Ishikawa (cell line): ENCODE measurements at regions not wholly inside any gene's neighbourhood (a gene's known extent, or its start where the extent isn't known, plus 50 kb on each side); places are given as distances from the start of the nearest gene placed in this dataset.

Experiments
- CEBPB ChIP-seq: IDR thresholded peaks from 2 replicates; pipeline ENCODE4 v1.6.1; 2012
- CREB1 ChIP-seq: IDR thresholded peaks from 2 replicates; pipeline ENCODE4 v1.6.1; 2012; ENCODE audit warnings: low read depth
- EGR1 ChIP-seq: IDR thresholded peaks from 2 replicates; pipeline ENCODE4 v1.6.1; 2012
- EP300 ChIP-seq: IDR thresholded peaks from 2 replicates; pipeline ENCODE4 v1.6.1; 2012; ENCODE audit warnings: borderline replicate concordance
- FOXM1 ChIP-seq: IDR thresholded peaks from 2 replicates; pipeline ENCODE4 v1.6.1; 2012; ENCODE audit warnings: low read depth, borderline replicate concordance
- NFIC ChIP-seq: IDR thresholded peaks from 2 replicates; pipeline ENCODE4 v1.6.1; 2012
- RAD21 ChIP-seq: IDR thresholded peaks from 2 replicates; pipeline ENCODE4 v1.6.1; 2012; ENCODE audit warnings: low read depth
- TAF1 ChIP-seq: IDR thresholded peaks from 2 replicates; pipeline ENCODE4 v1.6.1; 2012; ENCODE audit warnings: low read depth, mild to moderate bottlenecking
- TCF12 ChIP-seq: IDR thresholded peaks from 2 replicates; pipeline ENCODE4 v1.6.1; 2012; ENCODE audit warnings: low read depth
- TEAD4 ChIP-seq: IDR thresholded peaks from 2 replicates; pipeline ENCODE4 v1.6.1; 2012
- YY1 ChIP-seq: IDR thresholded peaks from 2 replicates; pipeline ENCODE4 v1.6.1; 2012; ENCODE audit warnings: low read depth
- ZBTB7A ChIP-seq: IDR thresholded peaks from 2 replicates; pipeline ENCODE4 v1.6.1; 2012; ENCODE audit warnings: low read depth
- TF ChIP-seq, protein P1 (sequence below): IDR thresholded peaks from 2 replicates; pipeline ENCODE4 v1.6.1; 2012
- TF ChIP-seq, protein P2 (sequence below): IDR thresholded peaks from 2 replicates; pipeline ENCODE4 v1.6.1; 2012
- TF ChIP-seq, protein P3 (sequence below): IDR thresholded peaks from 2 replicates; pipeline ENCODE4 v1.6.1; 2012; ENCODE audit warnings: low read depth, mild to moderate bottlenecking

DNA sequence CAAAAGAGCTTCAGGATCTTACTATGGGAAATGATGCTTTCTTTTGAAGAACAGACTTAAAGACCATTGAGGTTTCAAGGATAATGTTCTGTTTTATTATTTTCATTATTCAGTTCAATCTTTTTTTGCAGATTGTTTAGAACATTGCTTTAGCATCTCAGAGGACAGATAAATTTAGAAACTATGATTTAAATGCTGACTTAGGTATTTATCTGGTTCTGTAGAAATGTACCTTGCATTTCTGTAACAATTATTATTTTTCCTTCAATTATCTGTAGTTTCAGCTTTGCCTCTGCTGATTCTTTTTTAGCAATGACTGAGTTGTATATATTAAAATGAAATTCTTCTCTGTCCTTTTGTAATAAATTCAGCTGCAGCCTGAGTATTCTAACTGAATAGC is 205.4 kb upstream of the PCSK2 start:
- TF ChIP-seq EP300 (no peak), TEAD4 (no peak), TCF12 (no peak), RAD21 (no peak), ZBTB7A (no peak), FOXM1 (no peak), YY1 (no peak), NFIC (no peak), TAF1 (no peak), EGR1 (no peak), CREB1 (no peak)
- TF ChIP-seq, protein P1, sequence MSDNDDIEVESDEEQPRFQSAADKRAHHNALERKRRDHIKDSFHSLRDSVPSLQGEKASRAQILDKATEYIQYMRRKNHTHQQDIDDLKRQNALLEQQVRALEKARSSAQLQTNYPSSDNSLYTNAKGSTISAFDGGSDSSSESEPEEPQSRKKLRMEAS, result no peak
- TF ChIP-seq, protein P2, sequence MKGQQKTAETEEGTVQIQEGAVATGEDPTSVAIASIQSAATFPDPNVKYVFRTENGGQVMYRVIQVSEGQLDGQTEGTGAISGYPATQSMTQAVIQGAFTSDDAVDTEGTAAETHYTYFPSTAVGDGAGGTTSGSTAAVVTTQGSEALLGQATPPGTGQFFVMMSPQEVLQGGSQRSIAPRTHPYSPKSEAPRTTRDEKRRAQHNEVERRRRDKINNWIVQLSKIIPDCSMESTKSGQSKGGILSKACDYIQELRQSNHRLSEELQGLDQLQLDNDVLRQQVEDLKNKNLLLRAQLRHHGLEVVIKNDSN, result no peak
- TF ChIP-seq, protein P3, sequence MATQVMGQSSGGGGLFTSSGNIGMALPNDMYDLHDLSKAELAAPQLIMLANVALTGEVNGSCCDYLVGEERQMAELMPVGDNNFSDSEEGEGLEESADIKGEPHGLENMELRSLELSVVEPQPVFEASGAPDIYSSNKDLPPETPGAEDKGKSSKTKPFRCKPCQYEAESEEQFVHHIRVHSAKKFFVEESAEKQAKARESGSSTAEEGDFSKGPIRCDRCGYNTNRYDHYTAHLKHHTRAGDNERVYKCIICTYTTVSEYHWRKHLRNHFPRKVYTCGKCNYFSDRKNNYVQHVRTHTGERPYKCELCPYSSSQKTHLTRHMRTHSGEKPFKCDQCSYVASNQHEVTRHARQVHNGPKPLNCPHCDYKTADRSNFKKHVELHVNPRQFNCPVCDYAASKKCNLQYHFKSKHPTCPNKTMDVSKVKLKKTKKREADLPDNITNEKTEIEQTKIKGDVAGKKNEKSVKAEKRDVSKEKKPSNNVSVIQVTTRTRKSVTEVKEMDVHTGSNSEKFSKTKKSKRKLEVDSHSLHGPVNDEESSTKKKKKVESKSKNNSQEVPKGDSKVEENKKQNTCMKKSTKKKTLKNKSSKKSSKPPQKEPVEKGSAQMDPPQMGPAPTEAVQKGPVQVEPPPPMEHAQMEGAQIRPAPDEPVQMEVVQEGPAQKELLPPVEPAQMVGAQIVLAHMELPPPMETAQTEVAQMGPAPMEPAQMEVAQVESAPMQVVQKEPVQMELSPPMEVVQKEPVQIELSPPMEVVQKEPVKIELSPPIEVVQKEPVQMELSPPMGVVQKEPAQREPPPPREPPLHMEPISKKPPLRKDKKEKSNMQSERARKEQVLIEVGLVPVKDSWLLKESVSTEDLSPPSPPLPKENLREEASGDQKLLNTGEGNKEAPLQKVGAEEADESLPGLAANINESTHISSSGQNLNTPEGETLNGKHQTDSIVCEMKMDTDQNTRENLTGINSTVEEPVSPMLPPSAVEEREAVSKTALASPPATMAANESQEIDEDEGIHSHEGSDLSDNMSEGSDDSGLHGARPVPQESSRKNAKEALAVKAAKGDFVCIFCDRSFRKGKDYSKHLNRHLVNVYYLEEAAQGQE, result no peak

DNA sequence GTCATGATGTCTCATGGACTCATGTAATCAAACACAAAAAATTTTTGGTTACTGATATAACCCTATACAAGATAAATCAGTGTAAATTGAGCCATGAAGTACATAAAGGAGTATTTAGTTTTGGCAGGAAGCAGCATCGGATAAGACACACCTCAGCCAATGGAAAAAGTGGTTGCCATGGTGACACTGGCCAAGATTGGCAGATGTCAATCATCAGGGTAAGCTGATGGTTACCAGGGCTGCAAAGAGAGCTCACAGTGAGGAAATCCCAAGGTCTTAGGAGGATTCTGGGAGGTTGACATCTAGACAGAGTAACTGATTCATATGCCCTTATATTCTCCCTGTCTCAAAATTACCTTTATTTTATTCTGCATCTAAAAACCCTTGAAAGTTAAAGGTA is 203.8 kb upstream of the PCSK2 start:
- TF ChIP-seq, protein P3, result no peak
- TF ChIP-seq FOXM1, result no peak
- no peak for TF ChIP-seq RAD21
- no peak for TF ChIP-seq ZBTB7A
- no peak for TF ChIP-seq TAF1
- TF ChIP-seq EGR1, result no peak
- TF ChIP-seq CREB1, result no peak
- TF ChIP-seq YY1, result no peak
- TF ChIP-seq, protein P1, result no peak
- TF ChIP-seq TCF12, result no peak

DNA sequence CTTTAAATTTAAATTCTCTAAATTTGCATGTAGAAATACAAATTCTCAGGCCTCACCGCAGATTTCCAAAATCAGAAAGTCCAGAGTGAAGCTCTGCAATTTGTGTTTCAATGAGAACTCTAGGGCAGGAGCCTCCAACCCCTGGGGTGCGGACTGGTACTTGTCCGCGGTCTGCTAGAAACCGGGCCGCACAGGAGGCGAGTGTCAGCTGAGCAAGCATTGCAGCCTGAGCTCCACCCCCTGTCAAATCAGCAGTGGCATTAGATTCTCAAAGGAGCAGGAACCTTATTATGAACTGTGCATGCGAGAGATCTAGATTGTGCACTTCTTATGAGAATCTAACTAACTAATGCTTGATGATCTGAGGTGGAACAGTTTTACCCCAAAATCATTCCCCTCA is 203.0 kb upstream of the PCSK2 start:
- TF ChIP-seq TEAD4 (no peak), NFIC (no peak), EGR1 (no peak), RAD21 (no peak), ZBTB7A (no peak), FOXM1 (no peak), TCF12 (no peak), TAF1 (no peak), YY1 (no peak), CREB1 (no peak), EP300 (no peak), CEBPB (no peak)
- TF ChIP-seq, protein P1, result no peak
- TF ChIP-seq, protein P2, result no peak
- TF ChIP-seq, protein P3, result no peak

DNA sequence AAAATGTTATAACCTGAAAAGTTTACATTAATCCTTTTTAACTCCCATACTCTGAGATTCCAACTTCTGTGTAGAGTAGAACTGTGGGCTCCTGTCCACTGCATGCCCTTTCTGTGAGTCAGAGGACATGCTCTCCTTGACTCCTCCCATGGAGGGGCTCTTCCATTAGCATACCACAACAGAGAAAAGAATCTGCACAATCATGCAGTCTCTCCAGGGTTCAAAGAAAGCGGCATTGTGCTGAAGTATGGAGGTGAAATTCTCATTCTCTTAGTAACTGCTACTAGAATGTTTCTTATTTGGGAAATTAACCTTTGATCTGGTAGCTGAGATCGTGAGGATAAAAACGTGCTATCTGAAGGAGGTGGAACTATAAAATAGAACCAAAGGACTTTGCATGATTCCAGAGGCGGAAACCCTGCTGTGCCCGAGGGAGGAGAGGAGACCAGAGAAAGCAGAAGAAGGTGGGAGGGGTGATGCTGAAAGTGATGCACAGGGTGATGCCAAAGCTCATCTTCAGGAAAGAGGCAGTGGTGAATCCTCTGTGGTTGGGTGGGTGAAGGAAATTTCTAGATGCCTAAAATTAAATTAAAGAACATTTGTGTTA is 202.2 kb upstream of the PCSK2 start:
- TF ChIP-seq, protein P2, result no peak
- TF ChIP-seq TEAD4, result no peak
- TF ChIP-seq CREB1, result no peak
- TF ChIP-seq, protein P1, result no peak
- TF ChIP-seq ZBTB7A, result no peak
